Stromal cell of bone marrow (primary cell): ENCODE measurements at regions not wholly inside any gene's neighbourhood (a gene's known extent, or its start where the extent isn't known, plus 50 kb on each side); places are given as distances from the start of the nearest gene placed in this dataset.
A peak's percentile ranks its signal among the peaks of the same experiment; 100 is the strongest.

Experiments used
- DNase-seq: peaks from one replicate; pipeline ENCODE4 v3.0.0-alpha.2; 2012; ENCODE audit warnings: low read depth

DNA sequence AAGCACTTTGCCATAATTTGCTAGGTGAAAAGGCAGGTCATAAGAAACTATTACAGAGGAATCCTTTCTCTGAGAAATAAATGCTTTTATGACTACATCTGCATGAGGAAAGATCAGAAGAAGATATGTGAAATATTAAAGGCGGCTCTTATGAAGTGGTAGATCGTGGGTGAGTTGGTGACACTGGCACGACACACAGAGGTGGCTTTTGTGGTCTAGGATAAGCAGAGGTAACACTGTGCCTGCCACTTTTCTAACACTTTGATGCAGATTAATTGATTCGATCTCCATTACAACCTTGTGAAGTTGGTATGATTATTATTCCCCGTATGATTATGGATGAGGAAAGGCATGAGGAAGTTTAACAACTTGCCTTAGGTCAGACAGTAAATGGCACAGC lies 60.0 kb upstream of the ELK3 start:
- DNase-seq = no peak

DNA sequence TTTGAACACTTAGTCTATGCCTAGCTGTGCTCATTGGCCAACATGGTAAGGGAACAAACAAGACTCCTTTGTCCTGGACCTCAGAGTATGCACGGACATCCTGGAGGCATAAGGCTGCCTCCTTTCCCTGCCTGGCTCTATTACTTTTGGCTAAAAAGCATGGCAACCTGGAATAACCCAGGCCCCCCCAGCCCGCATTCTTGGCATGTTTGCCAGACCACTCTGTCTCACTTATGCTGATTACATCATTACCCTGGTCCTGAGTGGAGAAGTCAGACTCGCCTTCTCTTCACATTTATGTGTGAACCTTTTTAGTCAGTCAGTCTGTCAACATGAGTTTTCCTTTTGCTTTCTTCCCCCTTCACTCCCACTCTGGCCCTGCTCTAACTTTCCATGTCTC lies 58.0 kb upstream of the ELK3 start:
- peak; percentile 40 for DNase-seq

DNA sequence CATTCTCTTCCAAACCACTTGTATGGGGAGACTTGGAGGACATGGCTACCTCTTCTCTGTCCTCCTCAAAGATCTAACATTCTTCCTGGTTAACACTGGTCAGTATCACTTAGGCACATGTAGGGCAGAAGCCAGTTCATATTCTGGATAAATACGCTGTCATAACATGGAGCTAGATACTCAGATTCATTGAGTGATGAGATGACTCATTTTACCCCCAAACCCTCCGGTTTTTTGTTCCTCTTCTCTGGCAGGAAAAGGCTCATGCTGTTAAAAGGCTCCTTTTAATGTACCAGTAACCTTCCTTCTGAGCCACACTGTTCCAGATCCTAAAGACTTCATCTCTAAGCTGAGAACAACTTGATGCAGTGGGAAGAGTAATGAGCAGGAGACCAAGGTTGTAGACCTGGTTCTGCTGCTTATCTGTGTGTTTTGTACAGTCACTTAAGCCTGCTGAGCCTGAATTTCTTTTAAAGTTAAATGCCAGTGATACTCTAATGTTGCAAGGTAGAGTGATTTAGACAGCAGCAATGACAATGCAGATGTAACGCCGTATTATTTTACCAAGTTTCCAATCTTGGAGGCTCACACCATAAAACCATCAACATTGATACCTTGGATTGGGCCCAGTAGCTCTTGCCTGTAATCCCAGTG lies 57.3 kb upstream of the ELK3 start:
- peak; percentile 17 for DNase-seq

DNA sequence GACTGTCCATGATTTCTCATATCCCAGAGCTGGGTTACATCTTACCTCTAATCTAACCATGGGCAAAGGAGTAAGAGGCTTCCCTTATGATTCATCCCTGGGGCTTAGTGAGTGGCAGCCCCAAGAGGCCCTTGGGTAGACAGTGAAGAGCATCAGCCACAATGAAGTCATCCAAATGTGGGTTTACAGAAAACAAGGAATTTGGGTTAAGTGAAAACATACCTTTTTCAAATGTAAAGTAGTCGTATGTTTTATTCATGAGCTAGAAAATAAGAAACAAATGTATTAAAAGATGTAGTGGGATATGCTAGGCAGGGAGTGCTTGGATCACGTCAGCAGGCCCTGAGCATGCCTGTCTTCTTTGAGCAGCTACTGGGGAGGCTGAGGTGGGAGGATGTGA lies 54.0 kb upstream of the ELK3 start:
- DNase-seq = peak; percentile 26

DNA sequence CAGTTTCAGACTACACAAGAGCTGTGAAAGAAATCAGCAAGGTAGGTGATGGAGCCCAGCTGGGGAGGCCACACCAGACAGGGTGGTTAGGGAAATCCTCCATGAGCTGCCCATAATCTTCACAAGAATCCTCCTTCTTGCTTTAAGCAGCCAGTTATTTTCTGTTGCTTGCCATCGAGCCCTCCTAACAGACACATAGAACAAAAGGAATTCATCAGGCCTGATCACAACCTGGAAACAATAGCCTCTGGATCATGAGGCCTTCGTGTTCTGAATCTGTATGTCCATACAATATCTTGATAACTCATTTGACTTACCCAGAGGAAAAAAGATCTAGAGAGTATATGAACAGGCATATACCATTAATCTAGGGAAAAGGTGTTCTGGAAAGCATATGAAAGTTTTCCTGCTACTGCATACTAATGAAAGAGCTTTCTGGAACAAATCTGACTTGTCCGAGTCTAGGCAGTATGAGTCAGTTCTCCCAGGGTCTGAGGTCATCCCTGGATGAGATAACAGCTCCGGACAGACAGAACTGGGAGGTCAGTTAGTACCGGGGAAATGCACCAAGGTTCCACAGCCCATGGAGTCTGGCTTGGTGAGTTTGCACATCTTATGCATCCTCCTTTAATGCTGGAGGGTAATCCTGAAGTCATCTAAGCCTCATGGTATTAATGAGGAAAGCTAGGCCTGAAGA lies 52.8 kb upstream of the ELK3 start:
- peak; percentile 53 for DNase-seq

DNA sequence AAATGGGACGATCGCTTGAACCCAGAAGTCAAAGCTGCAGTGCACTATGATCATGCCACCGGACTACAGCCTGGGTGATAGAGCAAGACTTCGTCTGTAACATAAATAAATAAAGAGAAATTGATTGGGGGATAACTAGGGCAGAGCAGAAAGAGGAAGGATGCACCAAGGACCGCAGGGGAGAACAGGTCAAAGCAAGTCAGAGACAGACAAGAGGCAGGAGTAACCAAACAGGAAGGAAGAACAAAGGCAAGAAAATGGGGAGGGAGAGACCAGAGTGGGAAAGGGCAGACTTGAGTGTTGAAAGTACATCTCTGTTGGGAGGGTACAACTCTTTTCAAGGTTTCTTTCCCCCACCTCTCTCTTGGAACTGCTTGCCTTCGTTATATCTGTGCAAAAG lies 50.8 kb upstream of the ELK3 start:
- no peak for DNase-seq

DNA sequence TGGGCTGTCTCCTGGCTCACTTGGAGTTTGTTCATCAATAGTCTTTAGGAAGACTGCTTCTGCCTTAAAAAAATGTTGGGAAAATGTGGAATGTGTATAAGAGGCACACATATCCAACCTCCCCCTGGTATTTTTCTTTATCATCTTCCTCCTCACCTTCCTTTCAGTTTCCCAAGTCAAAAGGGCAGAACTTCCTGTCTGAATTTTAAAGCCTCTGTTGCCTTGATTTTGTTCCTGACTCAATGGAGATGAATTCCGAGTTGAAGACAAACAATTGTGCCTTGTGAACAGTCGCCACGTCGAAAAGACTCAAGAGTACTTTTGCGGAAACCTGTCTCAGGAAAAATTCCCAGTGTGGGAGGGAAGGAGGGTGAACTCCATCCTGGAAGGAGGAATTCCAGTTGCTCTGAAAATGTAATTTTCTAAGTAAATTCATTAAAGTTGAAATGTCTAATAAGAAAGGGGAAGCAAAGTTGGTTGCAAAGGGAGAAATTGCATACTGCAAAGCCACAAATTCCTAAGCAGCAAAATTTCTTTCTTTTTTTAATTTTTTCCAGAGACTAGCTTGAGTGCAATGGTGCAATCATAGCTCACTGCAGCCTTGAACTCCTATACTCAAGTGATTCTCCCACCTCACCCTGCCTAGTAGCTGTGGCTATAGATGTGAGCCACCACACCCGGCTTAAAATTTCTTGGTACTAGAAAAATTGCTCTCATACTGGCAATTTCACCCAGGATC lies 50.2 kb upstream of the ELK3 start:
- no peak for DNase-seq
